ENCODE measurements at regions not wholly inside any gene's neighbourhood (a gene's known extent, or its start where the extent isn't known, plus 50 kb on each side); places are given as distances from the start of the nearest gene placed in this dataset.

DNA sequence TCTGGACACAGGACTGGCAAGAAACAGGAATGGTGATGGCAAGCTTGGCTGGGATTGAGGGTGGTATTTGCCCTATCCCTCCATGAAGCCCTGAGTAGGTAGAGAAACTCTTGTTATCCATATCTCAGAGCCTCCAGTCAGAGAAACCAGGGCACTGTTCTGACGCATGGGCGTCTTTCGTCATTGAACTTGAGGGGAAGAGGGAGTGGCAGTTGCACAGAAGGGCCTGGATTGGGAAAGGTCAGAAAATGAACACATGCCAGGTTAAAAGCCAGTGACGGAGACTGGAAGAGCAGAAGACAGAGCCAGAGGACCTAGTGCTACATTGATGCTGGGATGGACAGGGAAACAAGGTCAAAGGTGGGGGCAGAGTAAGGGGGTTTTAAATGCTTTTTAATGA is 516.7 kb downstream of the PLPP3 start:
- TF ChIP-seq, protein P1, sequence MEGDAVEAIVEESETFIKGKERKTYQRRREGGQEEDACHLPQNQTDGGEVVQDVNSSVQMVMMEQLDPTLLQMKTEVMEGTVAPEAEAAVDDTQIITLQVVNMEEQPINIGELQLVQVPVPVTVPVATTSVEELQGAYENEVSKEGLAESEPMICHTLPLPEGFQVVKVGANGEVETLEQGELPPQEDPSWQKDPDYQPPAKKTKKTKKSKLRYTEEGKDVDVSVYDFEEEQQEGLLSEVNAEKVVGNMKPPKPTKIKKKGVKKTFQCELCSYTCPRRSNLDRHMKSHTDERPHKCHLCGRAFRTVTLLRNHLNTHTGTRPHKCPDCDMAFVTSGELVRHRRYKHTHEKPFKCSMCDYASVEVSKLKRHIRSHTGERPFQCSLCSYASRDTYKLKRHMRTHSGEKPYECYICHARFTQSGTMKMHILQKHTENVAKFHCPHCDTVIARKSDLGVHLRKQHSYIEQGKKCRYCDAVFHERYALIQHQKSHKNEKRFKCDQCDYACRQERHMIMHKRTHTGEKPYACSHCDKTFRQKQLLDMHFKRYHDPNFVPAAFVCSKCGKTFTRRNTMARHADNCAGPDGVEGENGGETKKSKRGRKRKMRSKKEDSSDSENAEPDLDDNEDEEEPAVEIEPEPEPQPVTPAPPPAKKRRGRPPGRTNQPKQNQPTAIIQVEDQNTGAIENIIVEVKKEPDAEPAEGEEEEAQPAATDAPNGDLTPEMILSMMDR (IDR thresholded peaks at IDR 0.05; ENCODE audit: insufficient read depth, low read length, missing control alignments), result no peak
- POLR2A ChIA-PET, result no interaction called here
- CTCF ChIA-PET, result no interaction called here
- DNase-seq (ENCODE audit: low read depth, low spot score), result no peak
- no peak overlapping the region for H3K4me3 ChIP-seq (ENCODE audit: low read depth, low read length)

DNA sequence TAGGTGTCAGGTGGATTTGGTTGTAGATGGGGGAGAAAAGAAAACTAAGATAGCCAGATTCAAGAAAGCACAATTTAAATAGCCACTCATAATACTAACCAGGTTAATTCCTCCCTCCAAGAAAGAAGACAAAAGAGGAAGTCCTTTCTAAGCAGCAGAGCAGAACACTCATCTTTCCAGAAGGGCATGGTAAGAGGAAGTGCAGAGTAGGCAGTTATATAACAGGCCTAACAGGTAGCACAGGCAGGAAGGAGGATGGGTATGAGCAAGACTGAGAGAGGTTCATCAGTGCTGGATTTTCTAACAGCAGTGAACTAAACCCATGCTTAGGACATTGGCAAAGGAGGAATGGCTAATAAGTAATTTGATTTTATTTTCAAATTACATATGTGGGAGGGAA is 517.5 kb downstream of the PLPP3 start:
- TF ChIP-seq, protein P1 (IDR thresholded peaks at IDR 0.05; ENCODE audit: insufficient read depth, low read length, missing control alignments), result no peak
- POLR2A ChIA-PET, result no interaction called here
- H3K4me3 ChIP-seq (ENCODE audit: low read depth, low read length), result no peak overlapping the region
- CTCF ChIA-PET, result no interaction called here
- no peak for DNase-seq (ENCODE audit: low read depth, low spot score)

DNA sequence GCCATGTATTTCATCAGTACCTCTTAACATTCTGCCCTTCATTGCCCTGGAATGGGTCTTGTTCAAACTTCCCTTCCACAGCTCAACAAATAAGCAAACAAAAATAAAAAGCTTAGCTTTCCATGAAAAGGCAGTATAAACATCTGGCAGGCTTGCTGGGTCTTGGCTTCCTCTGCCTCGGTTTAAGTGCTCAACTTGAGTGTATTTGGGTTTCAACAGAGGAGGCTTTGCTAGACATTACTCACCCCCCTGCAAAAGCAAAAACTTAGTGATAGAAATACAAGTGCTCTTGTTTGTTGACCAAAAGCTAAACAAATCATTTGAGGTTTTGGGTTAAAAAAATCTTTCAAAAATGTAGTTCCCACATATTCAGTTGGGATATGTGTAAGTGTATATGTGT is 518.5 kb downstream of the PLPP3 start:
- DNase-seq (ENCODE audit: low read depth, low spot score), result peak; percentile 36
- TF ChIP-seq, protein P1 (IDR thresholded peaks at IDR 0.05; ENCODE audit: insufficient read depth, low read length, missing control alignments), result no peak
- CTCF ChIA-PET, result no interaction called here
- H3K4me3 ChIP-seq (ENCODE audit: low read depth, low read length), result no peak overlapping the region
- POLR2A ChIA-PET, result no interaction called here

DNA sequence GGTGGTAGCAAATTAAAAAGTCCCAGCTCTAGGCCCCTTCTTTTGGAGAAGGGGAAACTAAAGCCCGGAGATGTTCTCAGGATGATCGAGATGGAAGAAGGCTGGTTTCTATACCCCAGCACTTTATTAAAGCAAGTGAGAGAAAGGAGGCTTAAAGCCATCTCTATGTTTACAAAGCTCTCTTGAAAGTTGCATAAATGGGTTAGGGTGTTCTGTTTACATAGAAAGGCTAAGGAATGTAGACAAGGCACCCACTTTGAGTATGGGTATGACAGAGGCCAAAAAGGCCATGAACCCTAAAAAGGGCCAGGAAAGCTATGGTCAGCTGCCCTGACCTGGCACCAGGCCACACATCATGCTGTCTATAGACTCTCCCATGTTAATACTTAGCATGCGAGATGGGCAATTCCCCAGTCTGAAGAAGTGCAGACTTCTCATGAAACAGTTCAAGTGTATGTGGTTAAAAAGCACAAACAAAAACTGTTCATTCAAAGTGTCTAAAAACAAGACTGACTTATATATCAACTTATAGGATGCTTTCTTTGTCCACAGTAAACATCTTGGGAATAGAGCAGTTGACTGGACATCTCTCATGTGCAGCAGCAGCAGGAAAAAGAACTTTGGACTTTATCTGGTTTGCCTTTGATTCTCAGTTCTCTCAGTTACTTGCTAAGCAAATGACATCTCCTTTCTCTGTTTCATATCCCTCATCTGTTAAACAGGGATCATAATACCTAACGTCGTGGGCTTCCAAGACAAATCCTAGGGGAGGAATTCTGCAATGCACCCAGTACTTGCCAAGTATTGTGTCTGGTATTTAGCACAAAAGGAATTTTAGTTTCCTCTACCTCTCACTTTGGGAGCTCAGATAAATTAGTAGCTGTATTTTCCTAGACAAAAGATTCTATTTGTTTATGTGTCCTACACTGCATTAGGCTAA is 521.6 kb downstream of the PLPP3 start:
- ChIA-PET CTCF (interaction anchor here (1.0 kb wide), 1 partner anchor 12 kb away, joined by 3 read pairs; no protein-coding TSS in a partner anchor), POLR2A (no interaction called here)
- H3K4me3 ChIP-seq (ENCODE audit: low read depth, low read length), result no peak overlapping the region
- TF ChIP-seq, protein P1 (IDR thresholded peaks at IDR 0.05; ENCODE audit: insufficient read depth, low read length, missing control alignments), result no peak
- no peak for DNase-seq (ENCODE audit: low read depth, low spot score)

DNA sequence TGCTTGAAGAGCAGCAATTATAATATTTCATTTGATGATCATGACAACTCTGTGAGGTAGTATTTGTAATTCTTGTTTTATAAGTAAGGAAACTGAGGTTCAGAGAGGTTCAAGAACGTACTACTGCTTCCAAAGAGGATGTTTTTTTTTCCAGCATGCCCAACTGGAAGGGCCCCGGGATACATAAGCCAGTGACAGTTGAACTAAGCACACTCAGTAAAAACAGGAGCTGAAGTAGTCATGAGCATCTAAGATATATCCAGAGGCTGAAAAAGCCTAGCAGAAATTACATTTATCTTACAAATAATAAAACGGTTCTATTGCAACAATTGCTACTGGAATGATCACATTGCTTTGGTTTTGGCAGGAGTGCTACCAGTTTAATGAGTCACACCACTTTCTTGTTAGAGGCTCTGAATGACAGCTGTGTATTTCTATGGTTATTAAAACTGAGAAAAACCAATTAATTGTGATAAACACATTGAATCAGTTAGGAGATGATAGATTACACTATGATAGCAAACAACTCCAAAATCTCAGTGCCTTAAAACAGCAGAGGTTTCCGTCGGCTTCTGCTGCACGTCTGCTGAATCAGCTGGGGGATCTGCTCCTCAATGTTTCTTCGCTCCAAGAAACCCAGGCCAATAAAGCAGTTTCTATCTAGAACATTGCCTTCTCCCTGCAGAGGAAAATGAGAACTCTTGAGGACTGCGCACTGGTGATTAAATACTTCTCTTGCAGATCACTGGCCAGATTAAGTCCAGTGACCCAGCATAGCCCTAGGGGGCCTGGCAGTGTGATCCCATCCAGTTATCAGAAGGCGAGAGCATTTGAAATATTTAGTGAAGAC is 522.7 kb downstream of the PLPP3 start:
- POLR2A ChIA-PET, result no interaction called here
- DNase-seq (ENCODE audit: low read depth, low spot score), result no peak
- TF ChIP-seq, protein P1 (IDR thresholded peaks at IDR 0.05; ENCODE audit: insufficient read depth, low read length, missing control alignments), result no peak
- CTCF ChIA-PET, result interaction anchor here (0.5 to 1.0 kb wide), 2 partner anchors 11 to 778 kb away, joined by 3 read pairs; no protein-coding TSS in a partner anchor
- H3K4me3 ChIP-seq (ENCODE audit: low read depth, low read length), result no peak overlapping the region

DNA sequence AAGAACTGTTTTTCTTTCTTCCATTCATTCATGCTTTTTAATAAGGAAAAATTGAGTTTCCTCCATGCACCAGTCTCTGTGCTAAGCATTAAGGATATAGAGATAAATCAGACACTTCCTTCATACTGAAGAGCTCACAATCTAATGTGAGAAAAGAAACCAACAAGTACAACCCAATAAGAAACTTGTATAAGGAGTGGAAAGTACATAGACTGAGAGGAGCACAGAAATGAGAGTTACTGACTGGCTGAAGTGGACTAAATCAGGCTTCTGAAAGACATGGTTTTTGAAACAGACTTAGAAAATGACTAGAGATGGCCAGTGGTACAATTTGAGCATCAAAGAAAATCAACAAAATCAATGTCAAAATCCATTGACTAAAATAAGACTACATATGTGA is 524.4 kb downstream of the PLPP3 start:
- POLR2A ChIA-PET, result no interaction called here
- CTCF ChIA-PET, result no interaction called here
- DNase-seq (ENCODE audit: low read depth, low spot score), result no peak
- no peak overlapping the region for H3K4me3 ChIP-seq (ENCODE audit: low read depth, low read length)
- TF ChIP-seq, protein P1 (IDR thresholded peaks at IDR 0.05; ENCODE audit: insufficient read depth, low read length, missing control alignments), result no peak

Measured in AG04449 (cell line).